Kidney (tissue), 13 donors: ENCODE measurements at regions not wholly inside any gene's neighbourhood (a gene's known extent, or its start where the extent isn't known, plus 50 kb on each side); places are given as distances from the start of the nearest gene placed in this dataset.
A peak's percentile ranks its signal among the peaks of the same experiment; 100 is the strongest.

ENCODE experiments used
- DNase-seq, 5 donors: peaks; one replicate each; pipeline ENCODE4 v3.0.0-alpha.2; 2013 to 2020
- FAIRE-seq: peaks from 2 replicates; lab custom pipeline; 2012; peaks lifted over from hg19 to GRCh38; lab: Jason Lieb, UNC
- H3K27ac ChIP-seq, 2 donors: one replicate each; pipeline ENCODE4 v1.7.0; 2013; ENCODE audit warnings: low read depth in 2 of 2, low read length in 2 of 2, inconsistent platforms in 1 of 2
- H3K27me3 ChIP-seq: one replicate; pipeline ENCODE4 v1.7.1; 2013; ENCODE audit warnings: low read length, inconsistent platforms; ENCODE audit not compliant: control insufficient read depth, insufficient read depth
- H3K36me3 ChIP-seq, 3 donors: one replicate each; pipeline versions ENCODE4 v1.7.0 to v1.7.1; 2013; ENCODE audit warnings: low read length in 3 of 3, control low read depth in 1 of 3, inconsistent platforms in 1 of 3; ENCODE audit not compliant: insufficient read depth in 3 of 3, control insufficient read depth in 2 of 3
- H3K4me1 ChIP-seq, 3 donors: one replicate each; pipeline versions ENCODE4 v1.7.0 to v1.7.1; 2013; ENCODE audit warnings: low read length in 3 of 3, inconsistent platforms in 1 of 3, low read depth in 1 of 3; ENCODE audit not compliant: control insufficient read depth in 2 of 3, insufficient read depth in 2 of 3
- H3K4me3 ChIP-seq, 3 donors: one replicate each; pipeline versions ENCODE4 v1.7.0 to v1.8.1; 2013; ENCODE audit warnings: low read length in 3 of 3, control low read depth in 1 of 3, inconsistent platforms in 1 of 3
- H3K9ac ChIP-seq, 3 donors: one replicate each; pipeline versions ENCODE4 v1.7.0 to v1.7.1; 2013; ENCODE audit warnings: low read length in 3 of 3, control low read depth in 1 of 3, inconsistent platforms in 1 of 3
- H3K9me3 ChIP-seq, 3 donors: one replicate each; pipeline versions ENCODE4 v1.7.0 to v1.7.1; 2013; ENCODE audit warnings: low read length in 3 of 3, control low read depth in 1 of 3, inconsistent platforms in 1 of 3; ENCODE audit not compliant: control insufficient read depth in 2 of 3, insufficient read depth in 1 of 3
- intact Hi-C: fragments of 100-400 bp; cut with DNase I; formaldehyde crosslinking; loops from one replicate; pipeline ENCODE4 v1.11.1; 2022
- TF ChIP-seq, protein P1 (sequence below): IDR thresholded peaks from 3 replicates; pipeline ENCODE4 v1.5.1; 2012; ENCODE audit warnings: mild to moderate bottlenecking, moderate library complexity, borderline replicate concordance; ENCODE audit not compliant: insufficient read depth; ENCODE audit errors: extremely low read depth
- donor health status: control.
- donor health status: control.
- donor health status: control.
- donor health status: control.
- donor health status: control.
- donor health status: DM: yes; HTN: yes; CAD: no.
- donor health status: Normal renal cell carcinoma (clear cell type).

DNA sequence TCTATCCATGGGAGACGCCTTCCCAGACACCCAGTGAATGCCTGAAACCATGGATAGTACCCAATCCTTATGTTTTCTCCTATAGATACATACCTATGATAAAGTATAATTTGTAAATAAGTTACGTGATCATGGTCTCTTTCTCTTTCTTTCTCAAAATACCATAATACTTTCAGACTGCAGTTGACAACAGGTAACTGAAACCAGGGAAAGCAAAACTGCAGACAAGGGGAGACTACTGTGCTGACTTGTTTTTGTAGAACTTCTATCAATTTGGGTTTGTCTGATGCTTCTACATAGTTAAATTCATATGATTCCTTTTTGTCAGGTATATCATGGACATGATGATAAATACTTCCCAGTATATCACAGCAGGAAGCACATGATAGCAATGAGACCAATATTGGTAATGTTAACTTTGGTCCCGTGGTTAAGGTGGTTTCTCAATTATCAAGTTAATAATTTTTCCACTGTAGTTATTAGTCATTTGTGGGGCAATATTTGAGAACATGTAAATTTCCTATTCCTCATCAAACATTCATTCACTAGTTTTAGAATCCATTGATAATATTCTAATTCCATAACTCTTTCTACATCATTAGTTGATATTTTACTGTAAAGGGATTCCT, 298.0 kb upstream of the TET2 start:
- no peak for FAIRE-seq
- Histone ChIP-seq H3K36me3 (no peaks in the 10 kb centered on the region), H3K9ac (no peak overlapping the region), H3K27me3 (no peaks in the 10 kb centered on the region), H3K9me3 (no peaks in the 10 kb centered on the region), H3K4me3 (no peak overlapping the region), H3K4me1 (no peaks in the 10 kb centered on the region), H3K27ac (no peak overlapping the region)
- TF ChIP-seq, protein P1, sequence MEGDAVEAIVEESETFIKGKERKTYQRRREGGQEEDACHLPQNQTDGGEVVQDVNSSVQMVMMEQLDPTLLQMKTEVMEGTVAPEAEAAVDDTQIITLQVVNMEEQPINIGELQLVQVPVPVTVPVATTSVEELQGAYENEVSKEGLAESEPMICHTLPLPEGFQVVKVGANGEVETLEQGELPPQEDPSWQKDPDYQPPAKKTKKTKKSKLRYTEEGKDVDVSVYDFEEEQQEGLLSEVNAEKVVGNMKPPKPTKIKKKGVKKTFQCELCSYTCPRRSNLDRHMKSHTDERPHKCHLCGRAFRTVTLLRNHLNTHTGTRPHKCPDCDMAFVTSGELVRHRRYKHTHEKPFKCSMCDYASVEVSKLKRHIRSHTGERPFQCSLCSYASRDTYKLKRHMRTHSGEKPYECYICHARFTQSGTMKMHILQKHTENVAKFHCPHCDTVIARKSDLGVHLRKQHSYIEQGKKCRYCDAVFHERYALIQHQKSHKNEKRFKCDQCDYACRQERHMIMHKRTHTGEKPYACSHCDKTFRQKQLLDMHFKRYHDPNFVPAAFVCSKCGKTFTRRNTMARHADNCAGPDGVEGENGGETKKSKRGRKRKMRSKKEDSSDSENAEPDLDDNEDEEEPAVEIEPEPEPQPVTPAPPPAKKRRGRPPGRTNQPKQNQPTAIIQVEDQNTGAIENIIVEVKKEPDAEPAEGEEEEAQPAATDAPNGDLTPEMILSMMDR, result no peak
- intact Hi-C loops, result no loop called here
- DNase-seq, result no peak

DNA sequence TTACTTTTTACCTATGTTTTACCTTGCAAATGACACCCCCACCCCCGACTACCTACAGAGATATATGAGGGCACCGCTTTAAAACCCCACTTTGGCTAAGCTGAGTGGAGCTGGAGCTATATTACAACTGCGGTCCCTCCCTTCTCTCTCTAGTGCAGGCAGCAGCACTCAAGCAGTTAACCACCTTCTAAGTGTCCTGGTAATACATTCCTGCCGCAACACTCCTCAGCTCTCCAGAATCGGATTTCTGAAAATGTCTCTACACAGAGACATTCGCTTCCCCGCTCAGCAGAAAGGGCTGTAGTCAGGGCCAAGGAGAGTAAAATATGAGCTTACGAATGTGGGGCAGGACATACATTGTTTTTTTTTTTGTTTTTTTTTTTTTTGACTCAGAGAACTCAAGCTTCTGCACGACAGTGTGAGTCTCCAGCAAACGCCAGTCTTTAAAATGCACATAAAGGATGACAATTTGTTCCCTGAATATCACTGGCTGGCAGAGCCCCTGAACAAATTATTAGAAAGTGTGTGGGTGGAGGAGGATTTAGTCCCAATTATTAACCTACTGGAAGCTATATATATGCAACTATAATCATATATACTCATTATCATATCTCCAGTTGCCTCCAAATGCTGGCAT, 287.0 kb upstream of the TET2 start:
- TF ChIP-seq, protein P1, result no peak
- H3K27ac ChIP-seq, result no peak overlapping the region
- intact Hi-C loops, result no loop called here
- no peak for FAIRE-seq
- no peak overlapping the region for H3K4me3 ChIP-seq
- peaks cover 0 to 5% (median 4%) of the 10 kb centered on the region in 3 donors for H3K9me3 ChIP-seq
- H3K9ac ChIP-seq, result no peak overlapping the region
- H3K27me3 ChIP-seq, result no peaks in the 10 kb centered on the region
- DNase-seq, result peak in 4 of 5 donors; percentile 17 to 41 (median 36)
- no peaks in the 10 kb centered on the region for H3K4me1 ChIP-seq
- H3K36me3 ChIP-seq, result no peaks in the 10 kb centered on the region

DNA sequence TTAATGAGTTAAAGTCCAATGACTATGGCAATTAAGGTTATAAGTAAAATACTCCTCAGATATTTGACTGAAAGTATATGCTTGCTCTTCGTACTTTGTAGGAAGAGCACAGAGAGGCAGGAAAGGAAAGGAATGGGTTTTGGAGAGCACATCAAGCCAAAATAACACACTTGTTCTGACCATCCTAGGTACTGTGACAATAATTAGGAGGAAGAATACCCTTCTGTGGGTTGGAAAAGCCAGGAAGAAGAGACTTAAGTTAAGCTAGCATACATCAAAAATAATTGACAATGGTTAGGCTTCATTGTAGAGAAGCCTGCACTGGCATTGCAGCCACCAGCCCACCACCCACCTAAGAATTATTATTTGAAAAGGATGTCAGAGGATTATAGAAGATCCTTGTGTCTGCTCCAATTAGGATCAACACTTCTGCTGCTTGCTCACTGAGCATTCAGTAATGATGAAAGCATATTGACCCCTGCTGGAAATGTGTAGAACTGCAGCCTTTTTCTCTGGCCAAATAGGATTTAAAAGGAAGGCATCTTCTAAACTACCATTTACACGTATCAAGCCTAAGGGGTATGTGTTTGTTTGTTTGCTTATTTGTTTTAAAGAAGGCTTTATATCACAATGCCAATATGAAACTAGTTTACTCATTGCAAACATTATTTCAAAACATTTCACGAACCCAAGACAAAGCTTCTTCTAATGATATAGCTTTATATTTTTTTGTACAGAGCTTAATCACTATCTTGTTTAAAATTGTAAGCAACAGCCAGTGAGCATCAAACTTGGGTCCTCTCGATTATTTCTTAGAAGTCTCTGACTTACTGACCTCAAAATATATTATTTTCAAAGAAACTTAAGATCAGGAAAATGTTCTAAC, 286.2 kb upstream of the TET2 start:
- no peaks in the 10 kb centered on the region for H3K36me3 ChIP-seq
- FAIRE-seq (peak; percentile 73), DNase-seq (peak in 4 of 5 donors; percentile 64 to 86 (median 78))
- H3K27ac ChIP-seq, result no peak overlapping the region
- H3K4me3 ChIP-seq, result no peak overlapping the region
- TF ChIP-seq, protein P1, result peak; percentile 89
- no peaks in the 10 kb centered on the region for H3K27me3 ChIP-seq
- peaks cover 0 to 5% (median 4%) of the 10 kb centered on the region in 3 donors for H3K9me3 ChIP-seq
- H3K4me1 ChIP-seq, result no peaks in the 10 kb centered on the region
- intact Hi-C loops, result no loop called here
- H3K9ac ChIP-seq, result no peak overlapping the region
